Osteoblast (primary cell): ENCODE measurements at regions not wholly inside any gene's neighbourhood (a gene's known extent, or its start where the extent isn't known, plus 50 kb on each side); places are given as distances from the start of the nearest gene placed in this dataset.
"Not testable (repeated sequence)": the region's sequence is repeated elsewhere in the genome, so short reads cannot be mapped to it uniquely, and the experiment has no call there.

Experiments
- DNase-seq: peaks from one replicate; pipeline ENCODE4 v3.0.0; 2011; ENCODE audit warnings: low spot score, mixed read lengths; ENCODE audit not compliant: insufficient read length; ENCODE audit errors: missing footprints
- H2AFZ ChIP-seq: 2 replicates; pipeline ENCODE4 v1.6.0; 2011; ENCODE audit warnings: mild to moderate bottlenecking, low read length
- H3K27ac ChIP-seq: 2 replicates; pipeline ENCODE4 v1.5.1; 2011; ENCODE audit warnings: mild to moderate bottlenecking, low read depth, low read length, moderate library complexity
- H3K27me3 ChIP-seq: 2 replicates; pipeline ENCODE4 v1.6.0; 2012; ENCODE audit warnings: mild to moderate bottlenecking, control low read depth, inconsistent platforms, low read length, moderate library complexity; ENCODE audit not compliant: insufficient read depth
- H3K36me3 ChIP-seq: 2 replicates; pipeline ENCODE4 v1.5.1; 2011; ENCODE audit warnings: mild to moderate bottlenecking, low read length, control low read depth, moderate library complexity; ENCODE audit not compliant: insufficient read depth
- H3K4me1 ChIP-seq: 2 replicates; pipeline ENCODE4 v1.5.1; 2011; ENCODE audit warnings: mild to moderate bottlenecking, low read length, control low read depth, moderate library complexity; ENCODE audit not compliant: insufficient read depth
- H3K4me2 ChIP-seq: 2 replicates; pipeline ENCODE4 v1.6.0; 2011; ENCODE audit warnings: mild to moderate bottlenecking, low read length; ENCODE audit not compliant: insufficient read depth
- H3K4me3 ChIP-seq: fragments of 200-600 bp; sonication (generic); 3 replicates; pipeline ENCODE4 v1.5.1; 2012; ENCODE audit warnings: mild to moderate bottlenecking, low read length, inconsistent platforms; ENCODE audit not compliant: insufficient read depth
- H3K79me2 ChIP-seq: 2 replicates; pipeline ENCODE4 v1.6.0; 2012; ENCODE audit warnings: mild to moderate bottlenecking, low read length, control low read depth, inconsistent platforms; ENCODE audit not compliant: insufficient read depth
- H3K9me3 ChIP-seq: 2 replicates; pipeline ENCODE4 v1.5.1; 2011; ENCODE audit warnings: low read depth, low read length, control low read depth
- H4K20me1 ChIP-seq: 2 replicates; pipeline ENCODE4 v1.6.0; 2012; ENCODE audit warnings: mild to moderate bottlenecking, low read length, control low read depth; ENCODE audit not compliant: insufficient read depth
- TF ChIP-seq, protein P1 (sequence below): IDR thresholded peaks from 2 replicates; pipeline ENCODE4 v1.5.1; 2011; ENCODE audit warnings: mild to moderate bottlenecking, low read depth, low read length, moderate library complexity; ENCODE audit errors: extremely low read depth

DNA sequence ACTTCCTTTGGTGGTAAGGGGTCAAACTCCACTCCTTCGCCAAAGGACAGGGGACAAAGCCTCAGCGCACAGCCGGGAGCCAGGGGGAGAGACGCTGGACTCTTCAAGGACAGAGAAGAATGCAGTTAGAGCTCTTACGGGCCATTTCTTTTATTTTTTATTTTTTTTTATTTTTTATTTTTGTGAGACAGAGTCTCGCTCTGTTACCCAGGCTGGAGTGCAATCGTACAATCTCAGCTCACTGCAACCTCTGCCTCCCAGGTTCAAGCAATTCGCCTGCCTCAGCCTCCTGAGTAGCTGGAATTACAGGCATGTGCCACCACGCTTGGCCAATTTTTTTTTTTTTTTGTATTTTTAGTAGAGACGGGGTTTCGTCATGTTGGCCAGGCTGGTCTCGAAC is 93.2 kb upstream of the RPH3AL start, which contains the start of gene RFLNB:
RFLNB (minus strand) TSS at position 101 of the 400 bp plus-strand sequence.
- not testable (repeated sequence) for H3K4me1 ChIP-seq, DNase-seq, H4K20me1 ChIP-seq, H3K9me3 ChIP-seq, H3K4me2 ChIP-seq, H3K27ac ChIP-seq, H3K27me3 ChIP-seq, H2AFZ ChIP-seq, H3K4me3 ChIP-seq
- Histone ChIP-seq H3K79me2 (peaks cover 22% of the 10 kb centered on the region), H3K36me3 (peaks cover 25% of the 10 kb centered on the region)

DNA sequence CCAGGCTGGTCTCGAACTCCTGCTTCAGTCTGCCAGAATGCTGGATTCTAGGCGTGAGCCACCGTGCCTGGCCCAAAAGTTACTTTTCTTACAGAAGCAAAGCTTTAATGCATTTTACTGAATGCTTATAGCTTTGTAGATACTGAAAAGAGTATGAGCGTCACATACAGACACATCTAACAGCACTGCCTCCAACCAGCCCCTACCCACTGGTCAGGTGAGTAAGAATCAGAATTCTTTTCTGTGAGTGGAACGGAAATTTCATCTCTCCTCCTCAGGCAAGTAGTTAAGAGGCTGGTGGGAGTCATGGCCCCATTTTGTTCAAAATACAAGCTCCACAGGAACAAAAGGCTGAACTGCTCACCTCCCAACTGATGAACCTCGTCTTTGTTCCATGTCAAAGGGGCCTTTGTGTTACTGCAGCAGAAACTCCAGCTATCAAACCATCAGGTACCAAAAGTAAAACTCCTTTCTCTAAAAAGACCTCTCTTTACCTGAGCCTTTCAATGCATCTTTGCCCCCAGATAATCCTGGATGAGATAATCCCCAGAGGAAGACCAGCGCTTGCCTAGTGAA is 92.4 kb upstream of the RPH3AL start:
- Histone ChIP-seq H3K36me3 (peaks cover 25% of the 10 kb centered on the region), H3K79me2 (peaks cover 22% of the 10 kb centered on the region), H3K4me1 (no peaks in the 10 kb centered on the region), H4K20me1 (no peaks in the 10 kb centered on the region), H3K4me3 (no peak overlapping the region), H3K27me3 (no peaks in the 10 kb centered on the region), H3K27ac (no peak overlapping the region), H3K9me3 (no peaks in the 10 kb centered on the region), H3K4me2 (no peak overlapping the region), H2AFZ (no peak overlapping the region)
- TF ChIP-seq, protein P1, sequence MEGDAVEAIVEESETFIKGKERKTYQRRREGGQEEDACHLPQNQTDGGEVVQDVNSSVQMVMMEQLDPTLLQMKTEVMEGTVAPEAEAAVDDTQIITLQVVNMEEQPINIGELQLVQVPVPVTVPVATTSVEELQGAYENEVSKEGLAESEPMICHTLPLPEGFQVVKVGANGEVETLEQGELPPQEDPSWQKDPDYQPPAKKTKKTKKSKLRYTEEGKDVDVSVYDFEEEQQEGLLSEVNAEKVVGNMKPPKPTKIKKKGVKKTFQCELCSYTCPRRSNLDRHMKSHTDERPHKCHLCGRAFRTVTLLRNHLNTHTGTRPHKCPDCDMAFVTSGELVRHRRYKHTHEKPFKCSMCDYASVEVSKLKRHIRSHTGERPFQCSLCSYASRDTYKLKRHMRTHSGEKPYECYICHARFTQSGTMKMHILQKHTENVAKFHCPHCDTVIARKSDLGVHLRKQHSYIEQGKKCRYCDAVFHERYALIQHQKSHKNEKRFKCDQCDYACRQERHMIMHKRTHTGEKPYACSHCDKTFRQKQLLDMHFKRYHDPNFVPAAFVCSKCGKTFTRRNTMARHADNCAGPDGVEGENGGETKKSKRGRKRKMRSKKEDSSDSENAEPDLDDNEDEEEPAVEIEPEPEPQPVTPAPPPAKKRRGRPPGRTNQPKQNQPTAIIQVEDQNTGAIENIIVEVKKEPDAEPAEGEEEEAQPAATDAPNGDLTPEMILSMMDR: no peak
- DNase-seq: no peak

DNA sequence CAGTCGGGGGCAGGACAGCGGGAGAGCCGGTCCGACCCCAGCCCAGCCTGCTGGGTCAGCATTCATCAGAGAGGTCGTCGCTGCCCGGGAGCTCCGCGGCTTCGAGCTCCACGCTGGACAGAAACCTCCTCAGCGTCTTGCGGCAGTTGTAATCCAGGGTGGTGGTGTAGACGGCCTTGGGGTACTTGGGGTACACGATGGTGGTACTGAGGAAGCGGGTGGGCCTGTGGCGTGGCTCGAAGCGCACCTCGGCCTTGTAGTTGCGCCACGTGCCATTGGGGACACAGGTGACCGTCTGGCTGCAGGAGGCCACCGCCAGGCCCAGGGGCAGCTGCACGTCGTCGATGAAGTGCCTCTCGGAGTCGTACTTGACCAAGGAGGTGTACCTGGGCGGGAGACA is 90.5 kb upstream of the RPH3AL start:
- Histone ChIP-seq H3K4me1 (no peaks in the 10 kb centered on the region), H3K36me3 (peaks cover 25% of the 10 kb centered on the region), H3K9me3 (no peaks in the 10 kb centered on the region), H2AFZ (no peak overlapping the region), H3K79me2 (peaks cover 22% of the 10 kb centered on the region), H3K27ac (no peak overlapping the region), H3K4me3 (no peak overlapping the region), H3K4me2 (no peak overlapping the region), H3K27me3 (no peaks in the 10 kb centered on the region), H4K20me1 (no peaks in the 10 kb centered on the region)
- TF ChIP-seq, protein P1: no peak
- DNase-seq: no peak

DNA sequence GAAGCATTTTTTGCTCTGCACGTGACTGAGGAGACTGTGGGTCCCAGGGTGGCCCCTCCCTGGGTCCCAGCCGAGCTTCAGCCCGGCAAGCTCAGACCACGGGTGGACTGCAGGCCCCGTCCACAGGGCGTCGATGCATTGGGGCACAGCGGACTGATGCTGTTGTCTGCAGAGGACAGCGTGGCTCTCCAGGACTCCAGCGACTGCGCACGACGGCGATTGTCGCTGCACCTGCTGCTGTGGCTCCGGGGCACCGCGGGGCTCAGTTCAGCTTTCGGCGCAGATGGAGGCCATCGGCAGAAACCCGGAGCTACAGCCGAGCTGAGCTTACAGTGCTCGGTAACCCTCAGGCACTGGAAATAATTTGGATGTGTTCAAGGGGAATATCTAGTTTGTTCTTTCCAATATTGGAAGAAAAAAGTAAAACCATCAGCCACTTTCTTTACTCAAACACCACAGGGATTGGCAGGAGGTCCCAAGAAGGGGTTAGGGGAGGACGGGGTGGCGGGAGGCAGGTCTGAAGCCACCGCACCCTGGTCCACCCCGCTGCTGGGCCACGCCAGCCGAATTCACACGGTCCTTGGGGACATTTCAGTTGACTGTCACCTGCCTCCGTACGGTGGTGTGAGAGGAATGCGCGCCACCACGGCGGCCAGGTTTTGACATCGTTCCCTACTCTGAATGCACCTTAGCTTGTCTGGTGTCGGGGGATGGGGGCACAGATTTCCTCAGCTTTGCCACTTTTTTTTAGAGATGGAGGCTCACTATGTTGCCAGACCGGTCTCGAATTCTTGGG is 88.7 kb upstream of the RPH3AL start:
- Histone ChIP-seq H3K36me3 (peaks cover 25% of the 10 kb centered on the region), H3K27ac (no peak overlapping the region), H3K79me2 (peaks cover 6% of the 10 kb centered on the region), H4K20me1 (no peaks in the 10 kb centered on the region), H3K9me3 (no peaks in the 10 kb centered on the region), H3K4me3 (no peak overlapping the region), H2AFZ (no peak overlapping the region), H3K4me2 (no peak overlapping the region), H3K27me3 (no peaks in the 10 kb centered on the region), H3K4me1 (no peaks in the 10 kb centered on the region)
- TF ChIP-seq, protein P1: no peak
- DNase-seq: no peak
